Breast epithelium (tissue), 4 donors: ENCODE measurements at regions not wholly inside any gene's neighbourhood (a gene's known extent, or its start where the extent isn't known, plus 50 kb on each side); places are given as distances from the start of the nearest gene placed in this dataset.

Experiments used
- DNase-seq, 2 donors: peaks; one replicate each; pipeline ENCODE4 v3.0.0-alpha.2; 2019; ENCODE audit warnings: low spot score in 2 of 2
- H3K27ac ChIP-seq, 2 donors: fragments of 200-600 bp; sonication (generic) in 1 of 2; one replicate each; pipeline ENCODE4 v1.5.1; 2016 to 2019; ENCODE audit warnings: mild to moderate bottlenecking in 1 of 2
- H3K27me3 ChIP-seq, 2 donors: fragments of 200-600 bp; sonication (generic) in 1 of 2; one replicate each; pipeline versions ENCODE4 v1.5.1 to v1.6.0; 2017 to 2019; ENCODE audit warnings: control low read depth in 1 of 2, mild to moderate bottlenecking in 1 of 2
- H3K36me3 ChIP-seq: fragments of 200-600 bp; one replicate; pipeline ENCODE4 v1.5.1; 2019
- H3K4me1 ChIP-seq, 2 donors: fragments of 200-600 bp; sonication (generic); one replicate each; pipeline ENCODE4 v1.5.1; 2016 to 2019; ENCODE audit warnings: control low read depth in 1 of 2
- H3K4me3 ChIP-seq, 3 donors: fragments of 200-600 bp; sonication (generic); 1 replicate in 2 of 3; 2 replicates in 1 of 3; pipeline ENCODE4 v1.5.1; 2016 to 2019; ENCODE audit warnings: mild to moderate bottlenecking in 3 of 3, moderate library complexity in 2 of 3
- H3K9me3 ChIP-seq, 2 donors: fragments of 200-600 bp; sonication (generic) in 1 of 2; one replicate each; pipeline ENCODE4 v1.5.1; 2016 to 2019; ENCODE audit warnings: control low read depth in 1 of 2
- CTCF ChIP-seq, 3 donors: fragments of 450-650 bp; IDR thresholded peaks; one replicate each; pipeline ENCODE4 v1.5.1; 2016 to 2017; ENCODE audit warnings: antibody characterized with exemption in 3 of 3, mild to moderate bottlenecking in 3 of 3, moderate library complexity in 3 of 3
- POLR2A ChIP-seq: fragments of 450-650 bp; IDR thresholded peaks from one replicate; pipeline ENCODE4 v1.6.1; 2016; ENCODE audit warnings: antibody characterized with exemption, mild to moderate bottlenecking, moderate library complexity
- POLR2AphosphoS5 ChIP-seq, 3 donors: sonication (generic); formaldehyde crosslinking; IDR thresholded peaks; one replicate each; pipeline ENCODE4 v1.6.1; 2017; ENCODE audit warnings: antibody characterized with exemption in 3 of 3
- intact Hi-C: fragments of 100-400 bp; cut with DNase I; formaldehyde crosslinking; loops from one replicate; pipeline ENCODE4 v1.15.1; 2023; ENCODE audit warnings: low total_unique reads

- Histone ChIP-seq H3K27ac (no peak overlapping the region), H3K36me3 (no peaks in the 10 kb centered on the region), H3K27me3 (no peaks in the 10 kb centered on the region), H3K4me3 (no peak overlapping the region), H3K4me1 (no peaks in the 10 kb centered on the region), H3K9me3 (no peaks in the 10 kb centered on the region)
- DNase-seq, result no peak
- intact Hi-C loops, result no loop called here
- TF ChIP-seq CTCF (IDR thresholded peaks at IDR 0.05), result no peak
- TF ChIP-seq POLR2AphosphoS5 (IDR thresholded peaks at IDR 0.05), result no peak
- TF ChIP-seq POLR2A, result no peak
These were observed 989.2 kb upstream of the SLIT2 start for GRCh38 chr4:19262467-19262866.

- no peak for DNase-seq
- Histone ChIP-seq H3K27me3 (no peaks in the 10 kb centered on the region), H3K36me3 (no peaks in the 10 kb centered on the region), H3K9me3 (peaks cover 0 to 4% of the 10 kb centered on the region in 2 donors), H3K27ac (no peak overlapping the region), H3K4me3 (no peak overlapping the region), H3K4me1 (no peaks in the 10 kb centered on the region)
- TF ChIP-seq CTCF (IDR thresholded peaks at IDR 0.05), result no peak
- no peak for TF ChIP-seq POLR2AphosphoS5 (IDR thresholded peaks at IDR 0.05)
- TF ChIP-seq POLR2A, result no peak
- intact Hi-C loops, result no loop called here
These were observed 991.4 kb upstream of the SLIT2 start for GRCh38 chr4:19260346-19260745.

- H3K9me3 ChIP-seq, result peaks cover 0 to 4% of the 10 kb centered on the region in 2 donors
- intact Hi-C loops, result no loop called here
- H3K4me3 ChIP-seq, result no peak overlapping the region
- H3K27ac ChIP-seq, result no peak overlapping the region
- no peaks in the 10 kb centered on the region for H3K4me1 ChIP-seq
- no peak for DNase-seq
- no peaks in the 10 kb centered on the region for H3K36me3 ChIP-seq
- H3K27me3 ChIP-seq, result no peaks in the 10 kb centered on the region
- TF ChIP-seq POLR2A (no peak), CTCF (IDR thresholded peaks at IDR 0.05) (no peak), POLR2AphosphoS5 (IDR thresholded peaks at IDR 0.05) (no peak)
These were observed 991.8 kb upstream of the SLIT2 start for GRCh38 chr4:19259920-19260319.

- Histone ChIP-seq H3K4me3 (no peak overlapping the region), H3K36me3 (no peaks in the 10 kb centered on the region), H3K27ac (no peak overlapping the region), H3K27me3 (no peaks in the 10 kb centered on the region), H3K4me1 (no peaks in the 10 kb centered on the region), H3K9me3 (peaks cover 0 to 4% of the 10 kb centered on the region in 2 donors)
- no peak for DNase-seq
- intact Hi-C loops, result no loop called here
- no peak for TF ChIP-seq POLR2A
- no peak for TF ChIP-seq CTCF (IDR thresholded peaks at IDR 0.05)
- TF ChIP-seq POLR2AphosphoS5 (IDR thresholded peaks at IDR 0.05), result no peak
These were observed 994.9 kb upstream of the SLIT2 start for GRCh38 chr4:19256823-19257222.

GRCh38 chr4:19254486-19254885, 997.2 kb upstream of the SLIT2 start:
- H3K4me1 ChIP-seq, result no peaks in the 10 kb centered on the region
- no peak overlapping the region for H3K4me3 ChIP-seq
- H3K27me3 ChIP-seq, result no peaks in the 10 kb centered on the region
- intact Hi-C loops, result no loop called here
- H3K36me3 ChIP-seq, result no peaks in the 10 kb centered on the region
- no peak for DNase-seq
- TF ChIP-seq CTCF (IDR thresholded peaks at IDR 0.05) (no peak), POLR2A (no peak), POLR2AphosphoS5 (IDR thresholded peaks at IDR 0.05) (no peak)
- peaks cover 0 to 4% of the 10 kb centered on the region in 2 donors for H3K9me3 ChIP-seq
- no peak overlapping the region for H3K27ac ChIP-seq
